HepG2 (cell line): ENCODE measurements at regions not wholly inside any gene's neighbourhood (a gene's known extent, or its start where the extent isn't known, plus 50 kb on each side); places are given as distances from the start of the nearest gene placed in this dataset.

ENCODE experiments used
- CTCF ChIP-seq: sonication (generic); formaldehyde crosslinking; IDR thresholded peaks from 2 replicates; pipeline ENCODE4 v1.5.0; 2020; ENCODE audit warnings: mild to moderate bottlenecking, missing genetic modification reagents, moderate library complexity
- FOXJ3 ChIP-seq: sonication (generic); formaldehyde crosslinking; IDR thresholded peaks from 2 replicates; pipeline ENCODE4 v1.4.0; 2020; ENCODE audit warnings: missing genetic modification reagents, mild to moderate bottlenecking, borderline replicate concordance
- HBP1 ChIP-seq: IDR thresholded peaks from 2 replicates; pipeline ENCODE4 v1.6.1; 2016; ENCODE audit warnings: low read depth, control low read depth
- IRF2 ChIP-seq: IDR thresholded peaks from 2 replicates; pipeline ENCODE4 v1.6.1; 2018; ENCODE audit warnings: missing genetic modification reagents, missing compliant biosample characterization
- KLF11 ChIP-seq: IDR thresholded peaks from 2 replicates; pipeline ENCODE4 v1.6.1; 2016; ENCODE audit warnings: missing compliant biosample characterization
- MTF2 ChIP-seq: sonication (generic); formaldehyde crosslinking; IDR thresholded peaks from 2 replicates; pipeline ENCODE4 v1.5.0; 2020; ENCODE audit warnings: missing genetic modification reagents, borderline replicate concordance
- RAD21 ChIP-seq: fragments of 450-650 bp; formaldehyde crosslinking; IDR thresholded peaks from 2 replicates; pipeline ENCODE4 v1.5.0; 2020; ENCODE audit warnings: mild to moderate bottlenecking
- TRIM24 ChIP-seq: sonication (generic); formaldehyde crosslinking; IDR thresholded peaks from 2 replicates; pipeline ENCODE4 v1.8.0; 2022; ENCODE audit warnings: mild to moderate bottlenecking, missing genetic modification reagents
- ZFP1 ChIP-seq: IDR thresholded peaks from 2 replicates; pipeline ENCODE4 v1.6.1; 2016
- ZNF274 ChIP-seq: sonication (generic); formaldehyde crosslinking; IDR thresholded peaks from 2 replicates; pipeline ENCODE4 v1.5.1; 2020; ENCODE audit warnings: mild to moderate bottlenecking, missing genetic modification reagents

- TF ChIP-seq KLF11 (CRISPR knock-in tag) (no peak), HBP1 (CRISPR knock-in tag) (no peak), MTF2 (CRISPR knock-in tag) (no peak), RAD21 (CRISPR knock-in tag) (no peak), IRF2 (CRISPR knock-in tag) (no peak), ZNF274 (CRISPR knock-in tag) (no peak), FOXJ3 (CRISPR knock-in tag) (no peak), TRIM24 (no peak), CTCF (CRISPR knock-in tag) (no peak), ZFP1 (no peak)
Observed at GRCh38 chr2:10977621-10978020, 65.9 kb downstream of the KCNF1 start.
